Liver (tissue), 8 donors: ENCODE measurements at regions not wholly inside any gene's neighbourhood (a gene's known extent, or its start where the extent isn't known, plus 50 kb on each side); places are given as distances from the start of the nearest gene placed in this dataset.

ENCODE experiments used
- DNase-seq: peaks from one replicate; pipeline ENCODE4 v3.0.0-alpha.2; 2017; ENCODE audit warnings: low spot score
- H3K27ac ChIP-seq, 2 donors: one replicate each; pipeline ENCODE4 v1.7.0; 2013; ENCODE audit warnings: inconsistent platforms in 2 of 2, low read length in 2 of 2, control low read depth in 1 of 2, low read depth in 1 of 2, mild to moderate bottlenecking in 1 of 2
- H3K27me3 ChIP-seq, 4 donors: one replicate each; pipeline versions ENCODE4 v1.6.1 to v1.7.0; 2013; ENCODE audit warnings: low read length in 3 of 4, inconsistent platforms in 1 of 4, mild to moderate bottlenecking in 1 of 4, moderate library complexity in 1 of 4; ENCODE audit not compliant: control insufficient read depth in 4 of 4, insufficient read depth in 4 of 4
- H3K36me3 ChIP-seq, 4 donors: one replicate each; pipeline versions ENCODE4 v1.6.1 to v1.7.0; 2013; ENCODE audit warnings: low read length in 3 of 4, mild to moderate bottlenecking in 3 of 4, low read depth in 1 of 4, moderate library complexity in 1 of 4; ENCODE audit not compliant: control insufficient read depth in 4 of 4, insufficient read depth in 3 of 4
- H3K4me1 ChIP-seq, 4 donors: one replicate each; pipeline versions ENCODE4 v1.6.1 to v1.7.0; 2013; ENCODE audit warnings: low read length in 3 of 4, mild to moderate bottlenecking in 3 of 4, moderate library complexity in 1 of 4; ENCODE audit not compliant: control insufficient read depth in 4 of 4, insufficient read depth in 4 of 4
- H3K4me3 ChIP-seq, 3 donors: one replicate each; pipeline versions ENCODE4 v1.6.1 to v1.7.0; 2013; ENCODE audit warnings: low read length in 3 of 3, control low read depth in 1 of 3, low read depth in 1 of 3, mild to moderate bottlenecking in 1 of 3
- H3K9ac ChIP-seq, 2 donors: one replicate each; pipeline ENCODE4 v1.7.0; 2013; ENCODE audit warnings: low read length in 2 of 2, mild to moderate bottlenecking in 2 of 2, moderate library complexity in 2 of 2, control low read depth in 1 of 2, low read depth in 1 of 2
- H3K9me3 ChIP-seq, 4 donors: one replicate each; pipeline versions ENCODE4 v1.6.1 to v1.7.0; 2013; ENCODE audit warnings: low read length in 3 of 4; ENCODE audit not compliant: control insufficient read depth in 4 of 4
- ATF3 ChIP-seq: IDR thresholded peaks from 2 replicates; pipeline ENCODE4 v1.6.1; 2016; ENCODE audit warnings: antibody characterized with exemption
- CTCF ChIP-seq: fragments of 150-350 bp; IDR thresholded peaks from 2 replicates; pipeline ENCODE4 v1.5.1; 2017; ENCODE audit warnings: improper control_type of control experiment, low read depth, low read length; ENCODE audit not compliant: missing input control
- EGR1 ChIP-seq, 2 donors: IDR thresholded peaks; 2 replicates each; pipeline ENCODE4 v1.6.1; 2016 to 2018; ENCODE audit warnings: antibody characterized with exemption in 2 of 2, low read depth in 2 of 2
- FOXA1 ChIP-seq: IDR thresholded peaks from 2 replicates; pipeline ENCODE4 v1.6.1; 2016; ENCODE audit warnings: antibody characterized with exemption
- FOXA2 ChIP-seq: IDR thresholded peaks from 2 replicates; pipeline ENCODE4 v1.6.1; 2016; ENCODE audit warnings: antibody characterized with exemption
- GABPA ChIP-seq, 2 donors: IDR thresholded peaks in 1 of 2; conservative IDR thresholded peaks in 1 of 2; 2 replicates each; pipeline ENCODE4 v1.6.1; 2016; ENCODE audit warnings: antibody characterized with exemption in 2 of 2, mild to moderate bottlenecking in 1 of 2, moderate library complexity in 1 of 2
- HNF4G ChIP-seq: IDR thresholded peaks from 2 replicates; pipeline ENCODE4 v1.6.1; 2016; ENCODE audit warnings: antibody characterized with exemption
- JUND ChIP-seq, 2 donors: IDR thresholded peaks; 2 replicates each; pipeline ENCODE4 v1.6.1; 2016; ENCODE audit warnings: antibody characterized with exemption in 2 of 2
- MAX ChIP-seq: IDR thresholded peaks from 2 replicates; pipeline ENCODE4 v1.6.1; 2016; ENCODE audit warnings: antibody characterized with exemption
- NR2F2 ChIP-seq: IDR thresholded peaks from 2 replicates; pipeline ENCODE4 v1.6.1; 2016; ENCODE audit warnings: antibody characterized with exemption
- REST ChIP-seq: IDR thresholded peaks from 2 replicates; pipeline ENCODE4 v1.6.1; 2016; ENCODE audit warnings: antibody characterized with exemption, mild to moderate bottlenecking
- SP1 ChIP-seq: IDR thresholded peaks from 2 replicates; pipeline ENCODE4 v1.6.1; 2018; ENCODE audit warnings: antibody characterized with exemption, mild to moderate bottlenecking
- TAF1 ChIP-seq: conservative IDR thresholded peaks from 2 replicates; pipeline ENCODE4 v1.6.1; 2016; ENCODE audit warnings: antibody characterized with exemption, mild to moderate bottlenecking
- YY1 ChIP-seq: IDR thresholded peaks from 2 replicates; pipeline ENCODE4 v1.6.1; 2016; ENCODE audit warnings: antibody characterized with exemption, mild to moderate bottlenecking
- ZBTB33 ChIP-seq: IDR thresholded peaks from 2 replicates; pipeline ENCODE4 v1.6.1; 2016; ENCODE audit warnings: antibody characterized with exemption
- WGBS: extraction: QIAGEN DNeasy Blood & Tissue Kit; methylation state at CpG from one replicate; pipeline ENCODE4 v1.1.7; 2013; 5-methylcytosine and 5-hydroxymethylcytosine counted together
- donor health status: healthy.
- donor health status: healthy.
- donor health status: healthy.
- donor health status: healthy.
- donor health status: healthy.

- H3K36me3 ChIP-seq: no peaks in the 10 kb centered on the region
- H3K27ac ChIP-seq: no peak overlapping the region
- H3K9me3 ChIP-seq: no peaks in the 10 kb centered on the region
- H3K27me3 ChIP-seq: no peaks in the 10 kb centered on the region
- H3K4me1 ChIP-seq: peaks cover 4 to 17% (median 8%) of the 10 kb centered on the region in 4 donors
- no peak for TF ChIP-seq JUND (IDR thresholded peaks at IDR 0.05)
- no peak for TF ChIP-seq TAF1
- TF ChIP-seq ATF3: no peak
- TF ChIP-seq MAX: no peak
- no peak for TF ChIP-seq CTCF
- no peak for TF ChIP-seq YY1
- TF ChIP-seq HNF4G: no peak
- TF ChIP-seq NR2F2: no peak
- no peak for TF ChIP-seq GABPA (IDR thresholded peaks at IDR 0.05 in 1 of 2, conservative IDR thresholded peaks at IDR 0.05 in 1 of 2)
- no peak for TF ChIP-seq EGR1 (IDR thresholded peaks at IDR 0.05; ENCODE audit: low read depth in 2 of 2)
- TF ChIP-seq FOXA2: no peak
- no peak for TF ChIP-seq REST
- H3K9ac ChIP-seq: no peak overlapping the region
- 85% methylated on average over 1 of the region's 1 CpG for WGBS
- DNase-seq: no peak
- no peak overlapping the region for H3K4me3 ChIP-seq
Measured at GRCh38 chr4:81617545-81617944, 145.8 kb upstream of the RASGEF1B start.

GRCh38 chr4:81611221-81611620, 139.5 kb upstream of the RASGEF1B start:
- TF ChIP-seq SP1: no peak
- no peak for TF ChIP-seq ZBTB33
- no peak for TF ChIP-seq FOXA1
- Histone ChIP-seq H3K4me3 (no peak overlapping the region), H3K9me3 (no peaks in the 10 kb centered on the region), H3K9ac (no peak overlapping the region), H3K27ac (no peak overlapping the region), H3K27me3 (no peaks in the 10 kb centered on the region), H3K36me3 (no peaks in the 10 kb centered on the region), H3K4me1 (peaks cover 0 to 2% (median 0%) of the 10 kb centered on the region in 4 donors)
- DNase-seq: no peak
- 91% methylated on average over 3 of the region's 3 CpGs for WGBS
